Type B pancreatic cell (in vitro differentiated cells): ENCODE measurements at regions not wholly inside any gene's neighbourhood (a gene's known extent, or its start where the extent isn't known, plus 50 kb on each side); places are given as distances from the start of the nearest gene placed in this dataset.
A peak's percentile ranks its signal among the peaks of the same experiment; 100 is the strongest.

Source experiments
- DNase-seq: peaks from one replicate; pipeline ENCODE4 v3.0.0; 2021; ENCODE audit warnings: mixed read lengths; ENCODE audit not compliant: unreplicated experiment; ENCODE audit errors: extremely low spot score
- H3K27ac Mint-ChIP-seq: 2 replicates; pipeline ENCODE4 v1.8.0; 2021; ENCODE audit warnings: mild to moderate bottlenecking, mixed read lengths
- H3K27me3 Mint-ChIP-seq: 2 replicates; pipeline ENCODE4 v1.8.0; 2021; ENCODE audit warnings: mixed read lengths
- H3K36me3 Mint-ChIP-seq: 2 replicates; pipeline ENCODE4 v1.8.0; 2021; ENCODE audit warnings: mixed read lengths
- H3K4me1 Mint-ChIP-seq: one replicate; pipeline ENCODE4 v1.8.0; 2021; ENCODE audit warnings: mixed read lengths; ENCODE audit not compliant: unreplicated experiment
- H3K4me3 Mint-ChIP-seq: 2 replicates; pipeline ENCODE4 v1.8.0; 2021; ENCODE audit warnings: mild to moderate bottlenecking, mixed read lengths
- H3K9me3 Mint-ChIP-seq: 2 replicates; pipeline ENCODE4 v1.8.0; 2021; ENCODE audit warnings: mixed read lengths
- TF ChIP-seq, protein P1 (sequence below): fragments of 200-600 bp; sonication (generic); conservative IDR thresholded peaks from 2 replicates; pipeline ENCODE4 v1.5.0; 2021; ENCODE audit warnings: antibody characterized with exemption, mild to moderate bottlenecking

DNA sequence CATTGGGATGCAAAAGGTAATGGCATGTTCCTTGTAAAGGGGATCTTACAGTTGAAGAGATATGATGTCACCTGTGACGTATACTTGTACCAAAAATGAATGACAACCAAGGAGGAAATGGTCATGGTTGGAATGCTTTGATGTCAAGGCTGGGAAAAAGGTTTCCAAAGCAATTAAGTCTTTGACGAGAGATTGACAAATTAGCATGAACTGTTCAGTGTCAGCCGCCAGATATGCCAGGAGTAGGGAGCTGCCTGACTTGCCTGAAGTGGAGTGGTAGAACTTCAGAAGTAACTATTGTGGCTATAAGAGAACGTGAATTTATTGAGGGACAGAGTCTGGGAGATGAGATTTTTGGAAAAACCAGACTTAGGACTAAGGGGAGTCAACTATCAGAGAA lies 88.1 kb downstream of the SEPTIN7 start:
- Mint-ChIP-seq H3K36me3 (peaks cover 49% of the 10 kb centered on the region), H3K4me3 (no peak overlapping the region), H3K9me3 (no peaks in the 10 kb centered on the region), H3K27me3 (no peaks in the 10 kb centered on the region), H3K4me1 (no peaks in the 10 kb centered on the region), H3K27ac (peak overlapping the region; percentile 18)
- DNase-seq, result no peak
- TF ChIP-seq, protein P1, sequence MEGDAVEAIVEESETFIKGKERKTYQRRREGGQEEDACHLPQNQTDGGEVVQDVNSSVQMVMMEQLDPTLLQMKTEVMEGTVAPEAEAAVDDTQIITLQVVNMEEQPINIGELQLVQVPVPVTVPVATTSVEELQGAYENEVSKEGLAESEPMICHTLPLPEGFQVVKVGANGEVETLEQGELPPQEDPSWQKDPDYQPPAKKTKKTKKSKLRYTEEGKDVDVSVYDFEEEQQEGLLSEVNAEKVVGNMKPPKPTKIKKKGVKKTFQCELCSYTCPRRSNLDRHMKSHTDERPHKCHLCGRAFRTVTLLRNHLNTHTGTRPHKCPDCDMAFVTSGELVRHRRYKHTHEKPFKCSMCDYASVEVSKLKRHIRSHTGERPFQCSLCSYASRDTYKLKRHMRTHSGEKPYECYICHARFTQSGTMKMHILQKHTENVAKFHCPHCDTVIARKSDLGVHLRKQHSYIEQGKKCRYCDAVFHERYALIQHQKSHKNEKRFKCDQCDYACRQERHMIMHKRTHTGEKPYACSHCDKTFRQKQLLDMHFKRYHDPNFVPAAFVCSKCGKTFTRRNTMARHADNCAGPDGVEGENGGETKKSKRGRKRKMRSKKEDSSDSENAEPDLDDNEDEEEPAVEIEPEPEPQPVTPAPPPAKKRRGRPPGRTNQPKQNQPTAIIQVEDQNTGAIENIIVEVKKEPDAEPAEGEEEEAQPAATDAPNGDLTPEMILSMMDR, result no peak

DNA sequence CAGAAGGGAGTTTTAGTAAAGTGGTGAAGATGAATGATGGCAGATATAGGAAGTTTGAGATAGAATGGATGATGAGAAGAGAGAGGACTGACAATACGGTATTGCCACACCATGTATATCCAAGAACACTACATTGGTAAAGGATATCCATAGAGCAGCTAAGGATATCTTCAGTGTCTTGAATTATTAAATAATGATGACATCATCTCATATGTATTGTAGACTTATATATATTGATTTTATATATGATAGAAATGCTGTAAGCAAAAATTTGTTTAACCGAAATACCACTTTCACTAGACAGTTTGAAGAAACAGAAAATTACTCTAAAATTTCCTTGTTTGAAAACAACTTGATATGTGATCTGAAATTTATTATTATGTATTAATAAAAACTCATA lies 89.0 kb downstream of the SEPTIN7 start:
- Mint-ChIP-seq H3K4me1 (no peaks in the 10 kb centered on the region), H3K27ac (no peak overlapping the region), H3K27me3 (no peaks in the 10 kb centered on the region), H3K9me3 (no peaks in the 10 kb centered on the region), H3K4me3 (no peak overlapping the region), H3K36me3 (peaks cover 52% of the 10 kb centered on the region)
- no peak for DNase-seq
- TF ChIP-seq, protein P1, result no peak

DNA sequence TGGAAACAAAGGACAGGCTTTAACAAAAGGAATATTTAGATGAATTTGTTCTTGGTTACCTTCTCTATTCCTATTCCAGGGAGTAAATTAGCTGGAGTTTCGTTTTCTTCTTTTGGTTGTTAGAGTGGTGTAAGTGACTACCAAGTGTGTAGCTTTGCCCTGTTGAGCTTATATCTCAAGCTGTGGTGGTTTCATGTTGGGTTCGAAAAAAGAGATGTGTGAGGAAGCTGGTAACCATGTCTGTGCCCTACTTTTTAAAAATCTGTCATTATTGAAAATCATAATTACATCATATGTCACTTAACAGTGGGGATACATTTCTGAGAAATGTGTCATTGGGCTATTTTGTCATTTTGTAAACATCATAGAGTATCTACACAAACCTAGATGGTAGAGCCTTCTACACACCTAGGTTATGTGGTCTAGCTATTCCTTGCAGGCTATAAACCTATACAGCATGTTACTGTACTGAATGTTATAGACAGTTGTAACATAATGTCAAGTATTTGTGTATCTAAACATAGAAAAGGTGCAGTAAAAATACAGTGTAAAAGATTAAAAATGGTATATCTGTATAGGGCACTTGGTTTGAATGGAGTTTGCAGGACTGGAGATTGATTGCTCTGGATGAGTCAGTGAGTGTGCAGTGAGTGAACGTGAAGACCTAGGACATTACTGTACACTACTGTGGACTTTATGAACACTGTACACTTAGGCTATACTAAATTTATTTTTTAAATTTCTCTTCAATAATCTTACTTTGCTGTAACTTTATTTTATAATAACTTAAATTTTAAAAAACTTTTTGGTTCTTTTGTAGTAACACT lies 90.4 kb downstream of the SEPTIN7 start:
- no peak for DNase-seq
- Mint-ChIP-seq H3K9me3 (no peaks in the 10 kb centered on the region), H3K27me3 (no peaks in the 10 kb centered on the region), H3K4me1 (no peaks in the 10 kb centered on the region), H3K27ac (no peak overlapping the region), H3K36me3 (peaks cover 45% of the 10 kb centered on the region), H3K4me3 (no peak overlapping the region)
- TF ChIP-seq, protein P1, result no peak

DNA sequence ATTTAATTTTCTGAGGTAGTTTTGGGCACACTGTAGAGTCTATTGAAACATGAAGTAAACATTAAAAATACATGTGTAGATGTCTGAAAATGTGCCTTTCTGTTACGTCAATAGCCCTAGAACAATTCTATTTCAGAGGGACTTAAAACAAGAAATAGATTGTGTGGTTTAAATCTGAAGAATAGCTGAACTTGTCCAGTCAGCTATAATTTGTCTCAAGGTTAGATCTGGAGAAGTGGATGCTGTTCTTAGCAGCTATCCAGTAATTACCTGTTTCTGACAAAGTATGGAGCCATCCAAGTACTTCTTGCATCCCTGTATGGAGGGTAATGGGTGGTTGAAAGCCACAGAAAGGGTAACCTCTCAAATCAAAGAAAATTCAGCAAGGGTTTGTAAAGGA lies 92.8 kb downstream of the SEPTIN7 start:
- Mint-ChIP-seq H3K27ac (no peak overlapping the region), H3K4me3 (no peak overlapping the region)

DNA sequence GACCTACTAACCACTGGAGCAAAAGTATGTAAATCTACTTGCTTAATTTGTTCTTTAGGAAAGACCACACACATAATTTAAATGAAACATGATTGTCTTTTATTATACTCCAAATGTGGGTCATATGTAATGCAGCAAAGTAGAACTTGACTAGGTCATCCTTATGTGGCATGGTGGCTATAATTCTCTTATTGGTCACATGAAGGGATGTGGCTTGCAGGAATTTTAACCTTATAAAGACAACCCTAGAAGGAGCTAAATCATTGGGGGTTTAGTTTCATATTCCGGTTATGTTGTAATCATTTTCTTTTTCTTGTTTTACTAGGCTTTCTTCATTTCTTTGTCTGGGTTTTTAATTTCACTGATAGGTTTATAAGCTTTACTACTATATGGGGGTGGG lies 93.9 kb downstream of the SEPTIN7 start:
- Mint-ChIP-seq H3K36me3 (peaks cover 30% of the 10 kb centered on the region), H3K27me3 (no peaks in the 10 kb centered on the region), H3K4me3 (no peak overlapping the region), H3K4me1 (no peaks in the 10 kb centered on the region), H3K9me3 (no peaks in the 10 kb centered on the region), H3K27ac (no peak overlapping the region)
- TF ChIP-seq, protein P1, result no peak
- no peak for DNase-seq

More for the DNA sequence above, 92.8 kb downstream of the SEPTIN7 start:
- DNase-seq, result no peak
- H3K9me3 Mint-ChIP-seq, result no peaks in the 10 kb centered on the region
- peaks cover 36% of the 10 kb centered on the region for H3K36me3 Mint-ChIP-seq
- no peaks in the 10 kb centered on the region for H3K4me1 Mint-ChIP-seq
- H3K27me3 Mint-ChIP-seq, result no peaks in the 10 kb centered on the region
- TF ChIP-seq, protein P1, result no peak
